H9 (cell line): ENCODE measurements at regions not wholly inside any gene's neighbourhood (a gene's known extent, or its start where the extent isn't known, plus 50 kb on each side); places are given as distances from the start of the nearest gene placed in this dataset.

Source experiments
- DNase-seq: peaks from one replicate; pipeline ENCODE4 v3.0.0-alpha.2; 2017
- H2AFZ ChIP-seq: one replicate; pipeline ENCODE4 v1.6.1; 2013; ENCODE audit warnings: mild to moderate bottlenecking, low read length, control low read depth, moderate library complexity
- H2AK5ac ChIP-seq: 2 replicates; pipeline ENCODE4 v1.6.1; 2013; ENCODE audit warnings: low read length, control low read depth, mixed read lengths; ENCODE audit not compliant: insufficient read length
- H2BK120ac ChIP-seq: one replicate; pipeline ENCODE4 v1.6.1; 2013; ENCODE audit warnings: low read depth, mild to moderate bottlenecking, low read length, control low read depth, inconsistent platforms; ENCODE audit not compliant: poor library complexity, severe bottlenecking
- H2BK12ac ChIP-seq: 2 replicates; pipeline ENCODE4 v1.6.1; 2013; ENCODE audit warnings: low read length, control low read depth, mixed read lengths, low read depth; ENCODE audit not compliant: insufficient read length
- H2BK15ac ChIP-seq: 2 replicates; pipeline ENCODE4 v1.6.1; 2013; ENCODE audit warnings: low read depth, low read length, control low read depth
- H2BK20ac ChIP-seq: one replicate; pipeline ENCODE4 v1.6.1; 2013; ENCODE audit warnings: low read depth, mild to moderate bottlenecking, low read length, control low read depth, inconsistent platforms; ENCODE audit not compliant: poor library complexity, severe bottlenecking
- H2BK5ac ChIP-seq: 2 replicates; pipeline ENCODE4 v1.6.1; 2013; ENCODE audit warnings: low read length, control low read depth, mixed read lengths; ENCODE audit not compliant: insufficient read length
- H3K14ac ChIP-seq: 2 replicates; pipeline ENCODE4 v1.6.1; 2013; ENCODE audit warnings: low read length, control low read depth; ENCODE audit not compliant: insufficient read depth
- H3K18ac ChIP-seq: 2 replicates; pipeline ENCODE4 v1.6.1; 2013; ENCODE audit warnings: low read depth, mild to moderate bottlenecking, mixed read lengths, low read length, control low read depth; ENCODE audit not compliant: insufficient read length
- H3K23ac ChIP-seq: 2 replicates; pipeline ENCODE4 v1.6.1; 2013; ENCODE audit warnings: low read length, control low read depth, mixed read lengths, low read depth; ENCODE audit not compliant: insufficient read length
- H3K23me2 ChIP-seq: 2 replicates; pipeline ENCODE4 v1.6.1; 2013; ENCODE audit warnings: low read depth, mild to moderate bottlenecking, mixed read lengths, low read length, control low read depth; ENCODE audit not compliant: insufficient read length, poor library complexity, severe bottlenecking
- H3K27ac ChIP-seq: 2 replicates; pipeline ENCODE4 v1.5.1; 2013; ENCODE audit warnings: low read length, control low read depth, mixed read lengths, low read depth; ENCODE audit not compliant: insufficient read length
- H3K27me3 ChIP-seq: 2 replicates; pipeline ENCODE4 v1.6.1; 2013; ENCODE audit warnings: low read length, control low read depth, inconsistent platforms; ENCODE audit not compliant: insufficient read depth
- H3K4ac ChIP-seq: 2 replicates; pipeline ENCODE4 v1.6.1; 2013; ENCODE audit warnings: low read depth, mild to moderate bottlenecking, control low read depth, inconsistent platforms, low read length, moderate library complexity
- H3K4me1 ChIP-seq: 2 replicates; pipeline ENCODE4 v1.6.1; 2013; ENCODE audit warnings: low read length, control low read depth, inconsistent platforms; ENCODE audit not compliant: insufficient read depth
- H3K4me2 ChIP-seq: 2 replicates; pipeline ENCODE4 v1.6.1; 2013; ENCODE audit warnings: low read length, control low read depth, mixed read lengths; ENCODE audit not compliant: insufficient read length, insufficient read depth
- H3K56ac ChIP-seq: 2 replicates; pipeline ENCODE4 v1.6.1; 2013; ENCODE audit warnings: low read depth, mild to moderate bottlenecking, mixed read lengths, low read length, control low read depth; ENCODE audit not compliant: insufficient read length
- H3K79me1 ChIP-seq: 2 replicates; pipeline ENCODE4 v1.6.1; 2013; ENCODE audit warnings: low read depth, mild to moderate bottlenecking, moderate library complexity, low read length, control low read depth, inconsistent platforms; ENCODE audit not compliant: insufficient read depth, poor library complexity, severe bottlenecking
- H3K79me2 ChIP-seq: 2 replicates; pipeline ENCODE4 v1.6.1; 2013; ENCODE audit warnings: low read length, control low read depth, inconsistent platforms; ENCODE audit not compliant: insufficient read depth
- H3K9ac ChIP-seq: 2 replicates; pipeline ENCODE4 v1.6.1; 2013; ENCODE audit warnings: low read length, control low read depth, mixed read lengths; ENCODE audit not compliant: insufficient read length; ENCODE audit errors: extremely low read depth
- H3K9me3 ChIP-seq: one replicate; pipeline ENCODE4 v1.6.1; 2013; ENCODE audit warnings: low read depth, low read length, inconsistent platforms; ENCODE audit not compliant: control insufficient read depth
- H3T11ph ChIP-seq: one replicate; pipeline ENCODE4 v1.6.1; 2013; ENCODE audit warnings: mild to moderate bottlenecking, low read length, control low read depth, inconsistent platforms
- H4K20me1 ChIP-seq: one replicate; pipeline ENCODE4 v1.6.1; 2013; ENCODE audit not compliant: control insufficient read depth, insufficient read length, insufficient read depth
- H4K5ac ChIP-seq: 2 replicates; pipeline ENCODE4 v1.6.1; 2013; ENCODE audit warnings: low read depth, mild to moderate bottlenecking, mixed read lengths, low read length, control low read depth; ENCODE audit not compliant: insufficient read length
- H4K8ac ChIP-seq: replicated peaks from 2 replicates; pipeline ENCODE4 v1.6.1; 2013; ENCODE audit warnings: low read length, control low read depth, mixed read lengths, low read depth; ENCODE audit not compliant: insufficient read length
- H4K91ac ChIP-seq: 2 replicates; pipeline ENCODE4 v1.6.1; 2013; ENCODE audit warnings: low read depth, mild to moderate bottlenecking, moderate library complexity, mixed read lengths, low read length, control low read depth; ENCODE audit not compliant: insufficient read length
- H3K27ac Mint-ChIP-seq, 3 experiments: 2 replicates in 2 of 3; 3 replicates in 1 of 3; pipeline ENCODE4 v1.8.0; 2020 to 2021; ENCODE audit warnings: mixed read lengths in 3 of 3, mild to moderate bottlenecking in 1 of 3, moderate library complexity in 1 of 3
- H3K27me3 Mint-ChIP-seq: 2 replicates; pipeline ENCODE4 v1.8.0; 2021; ENCODE audit warnings: low read depth, mild to moderate bottlenecking, moderate library complexity, mixed read lengths
- H3K36me3 Mint-ChIP-seq, 3 experiments: 2 replicates in 2 of 3; 3 replicates in 1 of 3; pipeline ENCODE4 v1.8.0; 2020 to 2021; ENCODE audit warnings: low read depth in 3 of 3, mixed read lengths in 3 of 3; ENCODE audit not compliant: insufficient read depth in 1 of 3
- H3K4me1 Mint-ChIP-seq, 2 experiments: 2 replicates each; pipeline ENCODE4 v1.8.0; 2020; ENCODE audit warnings: mixed read lengths in 2 of 2
- H3K4me3 Mint-ChIP-seq, 2 experiments: 2 replicates in 1 of 2; 3 replicates in 1 of 2; pipeline ENCODE4 v1.8.0; 2020 to 2021; ENCODE audit warnings: mild to moderate bottlenecking in 2 of 2, mixed read lengths in 2 of 2, moderate library complexity in 1 of 2
- H3K9me3 Mint-ChIP-seq, 2 experiments: 2 replicates in 1 of 2; 3 replicates in 1 of 2; pipeline ENCODE4 v1.8.0; 2020; ENCODE audit warnings: mild to moderate bottlenecking in 2 of 2, mixed read lengths in 2 of 2, moderate library complexity in 1 of 2
- CTCF ChIP-seq: fragments of 200-600 bp; sonication (generic); conservative IDR thresholded peaks from 3 replicates; pipeline ENCODE4 v1.8.0; 2021; ENCODE audit warnings: antibody characterized with exemption, mild to moderate bottlenecking
- WGBS: extraction: QIAGEN DNeasy Blood & Tissue Kit; methylation state at CpG from one replicate; pipeline ENCODE4 v1.1.7; 2013; ENCODE audit warnings: missing lambda C conversion rate, low lambda C conversion rate, mixed read lengths; ENCODE audit not compliant: insufficient read length; ENCODE audit errors: extremely low coverage; 5-methylcytosine and 5-hydroxymethylcytosine counted together

GRCh38 chr3:67106874-67107273 is 108.8 kb downstream of the KBTBD8 start:
- H3K4ac ChIP-seq, result no peak overlapping the region
- no peak overlapping the region for H2AFZ ChIP-seq
- H3K4me1 ChIP-seq, result peaks cover 4% of the 10 kb centered on the region; the same call in 1 of the 2 replicates
- H3K18ac ChIP-seq, result no peak overlapping the region
- Mint-ChIP-seq H3K9me3 (peaks cover 11 to 14% of the 10 kb centered on the region in 2 experiments; a peak in 3 of 5 replicates), H3K4me1 (peaks cover 17 to 18% of the 10 kb centered on the region in 2 experiments), H3K4me3 (no peak overlapping the region), H3K27me3 (no peaks in the 10 kb centered on the region), H3K36me3 (peaks cover 2 to 8% (median 8%) of the 10 kb centered on the region in 3 experiments; a peak in 5 of 7 replicates), H3K27ac (peak overlapping the region in 1 of 3 experiments; percentile 28; a peak in 1 of 7 replicates)
- H4K20me1 ChIP-seq, result no peaks in the 10 kb centered on the region
- H2BK12ac ChIP-seq, result no peak overlapping the region
- no peak overlapping the region for H3K56ac ChIP-seq
- no peak overlapping the region for H2BK120ac ChIP-seq
- no peak overlapping the region for H3K9ac ChIP-seq
- H3K4me2 ChIP-seq, result no peak overlapping the region
- no peak overlapping the region for H4K91ac ChIP-seq
- no peak overlapping the region; the same call in 1 of the 2 replicates for H3K14ac ChIP-seq
- no CpG with 5 or more reads among the region's 3 CpGs for WGBS
- H4K8ac ChIP-seq, result no peak overlapping the region
- no peak for TF ChIP-seq CTCF
- no peak overlapping the region for H3T11ph ChIP-seq
- no peaks in the 10 kb centered on the region for H3K23me2 ChIP-seq
- DNase-seq, result no peak
- no peak overlapping the region for H2BK15ac ChIP-seq
- H2BK5ac ChIP-seq, result no peak overlapping the region
- peaks cover 5% of the 10 kb centered on the region for H3K9me3 ChIP-seq
- H2BK20ac ChIP-seq, result no peak overlapping the region
- no peaks in the 10 kb centered on the region for H3K79me2 ChIP-seq
- no peak overlapping the region for H3K23ac ChIP-seq
- H3K79me1 ChIP-seq, result no peaks in the 10 kb centered on the region
- H3K27me3 ChIP-seq, result no peaks in the 10 kb centered on the region
- no peak overlapping the region for H4K5ac ChIP-seq
- no peak overlapping the region for H3K27ac ChIP-seq
- H2AK5ac ChIP-seq, result no peak overlapping the region
